ENCODE measurements at regions not wholly inside any gene's neighbourhood (a gene's known extent, or its start where the extent isn't known, plus 50 kb on each side); places are given as distances from the start of the nearest gene placed in this dataset.

GRCh38 chr3:181851063-181851462, 139.3 kb downstream of the SOX2 start:
- Histone ChIP-seq H2BK120ac (ENCODE audit: low read depth, low read length) (no peak overlapping the region), H3K27me3 (ENCODE audit: control insufficient read depth in 1 of 2, insufficient read depth in 1 of 2, low read length in 2 of 2) (no peaks in the 10 kb centered on the region), H2AK5ac (ENCODE audit: low read length, severe bottlenecking) (no peak overlapping the region), H4K8ac (ENCODE audit: low read length) (no peak overlapping the region), H4K91ac (ENCODE audit: low read length) (no peak overlapping the region), H3K4me2 (ENCODE audit: low read length, poor library complexity, severe bottlenecking) (no peak overlapping the region), H3K27ac (ENCODE audit: low read length, poor library complexity, severe bottlenecking) (no peak overlapping the region), H2AFZ (ENCODE audit: low read depth, low read length) (no peak overlapping the region), H3K9me3 (ENCODE audit: control insufficient read depth, low read length) (no peaks in the 10 kb centered on the region), H3K9ac (ENCODE audit: low read length) (no peak overlapping the region), H3K36me3 (ENCODE audit: control insufficient read depth in 1 of 2, insufficient read depth in 2 of 2, low read depth in 1 of 2, low read length in 2 of 2) (no peaks in the 10 kb centered on the region), H3K23ac (ENCODE audit: low read length in 2 of 2) (no peak overlapping the region), H2BK12ac (ENCODE audit: low read length in 2 of 2) (no peak overlapping the region), H2BK15ac (ENCODE audit: low read depth, poor library complexity, severe bottlenecking) (no peak overlapping the region), H3K4me1 (ENCODE audit: control insufficient read depth, insufficient read depth, low read depth, low read length) (no peaks in the 10 kb centered on the region), H3K14ac (ENCODE audit: low read length in 2 of 2) (no peak overlapping the region), H3K4ac (ENCODE audit: low read depth in 1 of 2, low read length in 2 of 2) (no peak overlapping the region), H3K79me1 (replicated peaks; ENCODE audit: low read length, poor library complexity, severe bottlenecking) (no peaks in the 10 kb centered on the region), H3K18ac (ENCODE audit: low read depth in 1 of 2, low read length in 2 of 2) (no peak overlapping the region), H2BK5ac (ENCODE audit: low read depth, low read length, poor library complexity, severe bottlenecking) (no peak overlapping the region), H3K4me3 (ENCODE audit: insufficient read depth in 1 of 2, low read depth in 1 of 2, low read length in 2 of 2) (no peak overlapping the region)
- no CpG with 5 or more reads among the region's 4 CpGs for WGBS
- no peak for DNase-seq

- Histone ChIP-seq H3K36me3 (ENCODE audit: control insufficient read depth in 1 of 2, insufficient read depth in 2 of 2, low read depth in 1 of 2, low read length in 2 of 2) (no peaks in the 10 kb centered on the region), H2BK5ac (ENCODE audit: low read depth, low read length, poor library complexity, severe bottlenecking) (no peak overlapping the region), H4K91ac (ENCODE audit: low read length) (no peak overlapping the region), H2BK15ac (ENCODE audit: low read depth, poor library complexity, severe bottlenecking) (no peak overlapping the region), H3K4ac (ENCODE audit: low read depth in 1 of 2, low read length in 2 of 2) (no peak overlapping the region), H3K4me2 (ENCODE audit: low read length, poor library complexity, severe bottlenecking) (no peak overlapping the region), H2BK120ac (ENCODE audit: low read depth, low read length) (no peak overlapping the region), H3K79me1 (replicated peaks; ENCODE audit: low read length, poor library complexity, severe bottlenecking) (no peaks in the 10 kb centered on the region), H3K4me1 (ENCODE audit: control insufficient read depth, insufficient read depth, low read depth, low read length) (no peaks in the 10 kb centered on the region), H3K27ac (ENCODE audit: low read length, poor library complexity, severe bottlenecking) (no peak overlapping the region), H2BK12ac (ENCODE audit: low read length in 2 of 2) (no peak overlapping the region), H3K14ac (ENCODE audit: low read length in 2 of 2) (no peak overlapping the region), H2AK5ac (ENCODE audit: low read length, severe bottlenecking) (no peak overlapping the region), H3K18ac (ENCODE audit: low read depth in 1 of 2, low read length in 2 of 2) (no peak overlapping the region), H4K8ac (ENCODE audit: low read length) (no peak overlapping the region), H3K9me3 (ENCODE audit: control insufficient read depth, low read length) (no peaks in the 10 kb centered on the region), H3K9ac (ENCODE audit: low read length) (no peak overlapping the region), H3K23ac (ENCODE audit: low read length in 2 of 2) (no peak overlapping the region), H3K4me3 (ENCODE audit: insufficient read depth in 1 of 2, low read depth in 1 of 2, low read length in 2 of 2) (no peak overlapping the region), H3K27me3 (ENCODE audit: control insufficient read depth in 1 of 2, insufficient read depth in 1 of 2, low read length in 2 of 2) (no peaks in the 10 kb centered on the region), H2AFZ (ENCODE audit: low read depth, low read length) (no peak overlapping the region)
- 66% methylated on average over 2 of the region's 2 CpGs for WGBS
- no peak for DNase-seq
Measured at GRCh38 chr3:181855825-181856224, 144.1 kb downstream of the SOX2 start.

- no peak overlapping the region for H4K8ac ChIP-seq (ENCODE audit: low read length)
- no peaks in the 10 kb centered on the region for H3K36me3 ChIP-seq (ENCODE audit: control insufficient read depth in 1 of 2, insufficient read depth in 2 of 2, low read depth in 1 of 2, low read length in 2 of 2)
- H3K27me3 ChIP-seq (ENCODE audit: control insufficient read depth in 1 of 2, insufficient read depth in 1 of 2, low read length in 2 of 2): no peaks in the 10 kb centered on the region
- H3K9me3 ChIP-seq (ENCODE audit: control insufficient read depth, low read length): no peaks in the 10 kb centered on the region
- no peak overlapping the region for H3K4me3 ChIP-seq (ENCODE audit: insufficient read depth in 1 of 2, low read depth in 1 of 2, low read length in 2 of 2)
- no peak overlapping the region for H2BK15ac ChIP-seq (ENCODE audit: low read depth, poor library complexity, severe bottlenecking)
- H2AFZ ChIP-seq (ENCODE audit: low read depth, low read length): no peak overlapping the region
- H3K23ac ChIP-seq (ENCODE audit: low read length in 2 of 2): no peak overlapping the region
- H2BK5ac ChIP-seq (ENCODE audit: low read depth, low read length, poor library complexity, severe bottlenecking): no peak overlapping the region
- no peak overlapping the region for H3K4ac ChIP-seq (ENCODE audit: low read depth in 1 of 2, low read length in 2 of 2)
- H3K4me2 ChIP-seq (ENCODE audit: low read length, poor library complexity, severe bottlenecking): no peak overlapping the region
- H2AK5ac ChIP-seq (ENCODE audit: low read length, severe bottlenecking): no peak overlapping the region
- no peak overlapping the region for H3K14ac ChIP-seq (ENCODE audit: low read length in 2 of 2)
- H3K4me1 ChIP-seq (ENCODE audit: control insufficient read depth, insufficient read depth, low read depth, low read length): no peaks in the 10 kb centered on the region
- H3K27ac ChIP-seq (ENCODE audit: low read length, poor library complexity, severe bottlenecking): no peak overlapping the region
- DNase-seq: no peak
- H3K79me1 ChIP-seq (replicated peaks; ENCODE audit: low read length, poor library complexity, severe bottlenecking): no peaks in the 10 kb centered on the region
- H3K18ac ChIP-seq (ENCODE audit: low read depth in 1 of 2, low read length in 2 of 2): no peak overlapping the region
- no peak overlapping the region for H2BK120ac ChIP-seq (ENCODE audit: low read depth, low read length)
- WGBS: 33% methylated on average over 1 of the region's 4 CpGs
- no peak overlapping the region for H3K9ac ChIP-seq (ENCODE audit: low read length)
- no peak overlapping the region for H4K91ac ChIP-seq (ENCODE audit: low read length)
- no peak overlapping the region for H2BK12ac ChIP-seq (ENCODE audit: low read length in 2 of 2)
Measured at GRCh38 chr3:181859518-181859917, 147.8 kb downstream of the SOX2 start.

GRCh38 chr3:181860235-181860634, 148.5 kb downstream of the SOX2 start:
- no peak overlapping the region for H2BK5ac ChIP-seq (ENCODE audit: low read depth, low read length, poor library complexity, severe bottlenecking)
- no peak overlapping the region for H3K27ac ChIP-seq (ENCODE audit: low read length, poor library complexity, severe bottlenecking)
- no peak overlapping the region for H2BK120ac ChIP-seq (ENCODE audit: low read depth, low read length)
- H3K9ac ChIP-seq (ENCODE audit: low read length): no peak overlapping the region
- no peak overlapping the region for H3K4me3 ChIP-seq (ENCODE audit: insufficient read depth in 1 of 2, low read depth in 1 of 2, low read length in 2 of 2)
- H3K27me3 ChIP-seq (ENCODE audit: control insufficient read depth in 1 of 2, insufficient read depth in 1 of 2, low read length in 2 of 2): no peaks in the 10 kb centered on the region
- H2AK5ac ChIP-seq (ENCODE audit: low read length, severe bottlenecking): no peak overlapping the region
- H2AFZ ChIP-seq (ENCODE audit: low read depth, low read length): no peak overlapping the region
- DNase-seq: no peak
- H3K4me2 ChIP-seq (ENCODE audit: low read length, poor library complexity, severe bottlenecking): no peak overlapping the region
- H3K14ac ChIP-seq (ENCODE audit: low read length in 2 of 2): no peak overlapping the region
- no CpG with 5 or more reads among the region's 1 CpG for WGBS
- H2BK12ac ChIP-seq (ENCODE audit: low read length in 2 of 2): no peak overlapping the region
- H3K18ac ChIP-seq (ENCODE audit: low read depth in 1 of 2, low read length in 2 of 2): no peak overlapping the region
- H3K4me1 ChIP-seq (ENCODE audit: control insufficient read depth, insufficient read depth, low read depth, low read length): no peaks in the 10 kb centered on the region
- no peak overlapping the region for H4K91ac ChIP-seq (ENCODE audit: low read length)
- H3K9me3 ChIP-seq (ENCODE audit: control insufficient read depth, low read length): no peaks in the 10 kb centered on the region
- H3K23ac ChIP-seq (ENCODE audit: low read length in 2 of 2): no peak overlapping the region
- H4K8ac ChIP-seq (ENCODE audit: low read length): no peak overlapping the region
- H3K36me3 ChIP-seq (ENCODE audit: control insufficient read depth in 1 of 2, insufficient read depth in 2 of 2, low read depth in 1 of 2, low read length in 2 of 2): no peaks in the 10 kb centered on the region
- H2BK15ac ChIP-seq (ENCODE audit: low read depth, poor library complexity, severe bottlenecking): no peak overlapping the region
- H3K79me1 ChIP-seq (replicated peaks; ENCODE audit: low read length, poor library complexity, severe bottlenecking): no peaks in the 10 kb centered on the region
- no peak overlapping the region for H3K4ac ChIP-seq (ENCODE audit: low read depth in 1 of 2, low read length in 2 of 2)
